GM12892 (cell line): ENCODE measurements at regions not wholly inside any gene's neighbourhood (a gene's known extent, or its start where the extent isn't known, plus 50 kb on each side); places are given as distances from the start of the nearest gene placed in this dataset.

Source experiments
- POLR2A ChIP-seq: IDR thresholded peaks from 2 replicates; pipeline ENCODE4 v1.6.1; 2011; ENCODE audit warnings: low read depth, low read length, control low read depth
- POLR2AphosphoS5 ChIP-seq: IDR thresholded peaks from 2 replicates; pipeline ENCODE4 v1.6.1; 2011; ENCODE audit warnings: low read depth, low read length, control low read depth
- TAF1 ChIP-seq: IDR thresholded peaks from 2 replicates; pipeline ENCODE4 v1.6.1; 2011; ENCODE audit warnings: low read depth, mild to moderate bottlenecking, control low read depth, low read length, borderline replicate concordance

- no peak for TF ChIP-seq POLR2AphosphoS5
- TF ChIP-seq POLR2A: no peak
- TF ChIP-seq TAF1: no peak
These were observed 413.3 kb upstream of the ADGRL2 start for GRCh38 chr1:81387446-81387845.
